Small intestine (tissue), 7 donors: ENCODE measurements at regions not wholly inside any gene's neighbourhood (a gene's known extent, or its start where the extent isn't known, plus 50 kb on each side); places are given as distances from the start of the nearest gene placed in this dataset.

ENCODE experiments used
- DNase-seq, 2 donors: peaks; one replicate each; pipeline versions ENCODE4 v3.0.0 to v3.0.0-alpha.2; 2013
- FAIRE-seq: peaks from 2 replicates; lab custom pipeline; 2012; peaks lifted over from hg19 to GRCh38; lab: Jason Lieb, UNC
- H3K27ac ChIP-seq, 3 donors: one replicate each; pipeline ENCODE4 v1.5.1; 2013; ENCODE audit warnings: low read length in 2 of 3, mild to moderate bottlenecking in 2 of 3, control low read depth in 1 of 3, inconsistent platforms in 1 of 3, low read depth in 1 of 3, moderate library complexity in 1 of 3
- H3K27me3 ChIP-seq, 3 donors: one replicate each; pipeline ENCODE4 v1.6.1; 2013; ENCODE audit warnings: low read length in 3 of 3, inconsistent platforms in 1 of 3; ENCODE audit not compliant: control insufficient read depth in 3 of 3, insufficient read depth in 3 of 3
- H3K36me3 ChIP-seq, 3 donors: one replicate each; pipeline ENCODE4 v1.6.1; 2013; ENCODE audit warnings: low read length in 3 of 3, inconsistent platforms in 1 of 3, low read depth in 1 of 3, mild to moderate bottlenecking in 1 of 3, moderate library complexity in 1 of 3; ENCODE audit not compliant: control insufficient read depth in 3 of 3, insufficient read depth in 2 of 3
- H3K4me1 ChIP-seq, 3 donors: one replicate each; pipeline ENCODE4 v1.6.1; 2013; ENCODE audit warnings: low read length in 2 of 3, inconsistent platforms in 1 of 3, low read depth in 1 of 3, mild to moderate bottlenecking in 1 of 3, moderate library complexity in 1 of 3; ENCODE audit not compliant: control insufficient read depth in 3 of 3, insufficient read depth in 2 of 3
- H3K4me3 ChIP-seq, 3 donors: one replicate each; pipeline ENCODE4 v1.5.1; 2013; ENCODE audit warnings: low read length in 3 of 3, control low read depth in 1 of 3, inconsistent platforms in 1 of 3, low read depth in 1 of 3, mild to moderate bottlenecking in 1 of 3, moderate library complexity in 1 of 3
- H3K9me3 ChIP-seq, 2 donors: one replicate each; pipeline ENCODE4 v1.6.1; 2013; ENCODE audit warnings: low read depth in 1 of 2, low read length in 1 of 2; ENCODE audit not compliant: control insufficient read depth in 2 of 2, insufficient read depth in 1 of 2
- WGBS, 3 donors: extraction: QIAGEN DNeasy Blood & Tissue Kit; methylation state at CpG; one replicate each; pipeline ENCODE4 v1.1.7; 2013; 5-methylcytosine and 5-hydroxymethylcytosine counted together
- donor health status: healthy with polysubstance abuse.
- donor health status: control.
- donor health status: control.
- donor health status: Bipolar disorder and iron deficiency.
- donor health status: healthy.

- FAIRE-seq, result no peak
- WGBS, 3 donors, result 74 to 80% (median 77%) methylated on average over 1 of the region's 1 CpG
- no peak for DNase-seq
- Histone ChIP-seq H3K36me3 (no peaks in the 10 kb centered on the region), H3K27me3 (no peaks in the 10 kb centered on the region), H3K27ac (no peak overlapping the region), H3K4me3 (no peak overlapping the region), H3K4me1 (no peaks in the 10 kb centered on the region), H3K9me3 (no peaks in the 10 kb centered on the region)
Measured at GRCh38 chr2:66382091-66382490, 52.8 kb upstream of the MEIS1 start.

GRCh38 chr2:66379473-66379872, 55.5 kb upstream of the MEIS1 start:
- no peak for DNase-seq
- no peak for FAIRE-seq

GRCh38 chr2:66377832-66378231, 57.1 kb upstream of the MEIS1 start:
- FAIRE-seq (no peak), DNase-seq (no peak)
- Histone ChIP-seq H3K4me1 (no peaks in the 10 kb centered on the region), H3K27me3 (no peaks in the 10 kb centered on the region), H3K9me3 (no peaks in the 10 kb centered on the region), H3K36me3 (no peaks in the 10 kb centered on the region), H3K27ac (no peak overlapping the region), H3K4me3 (no peak overlapping the region)
- WGBS, 3 donors, result 80 to 88% (median 83%) methylated on average over 6 of the region's 6 CpGs

More at GRCh38 chr2:66379473-66379872, 55.5 kb upstream of the MEIS1 start:
- no peaks in the 10 kb centered on the region for H3K9me3 ChIP-seq
- H3K4me3 ChIP-seq, result no peak overlapping the region
- no peaks in the 10 kb centered on the region for H3K36me3 ChIP-seq
- H3K27ac ChIP-seq, result no peak overlapping the region
- H3K27me3 ChIP-seq, result no peaks in the 10 kb centered on the region
- H3K4me1 ChIP-seq, result no peaks in the 10 kb centered on the region

- Histone ChIP-seq H3K4me3 (no peak overlapping the region), H3K9me3 (no peaks in the 10 kb centered on the region), H3K4me1 (no peaks in the 10 kb centered on the region), H3K27me3 (no peaks in the 10 kb centered on the region), H3K36me3 (no peaks in the 10 kb centered on the region), H3K27ac (no peak overlapping the region)
- DNase-seq (no peak), FAIRE-seq (no peak)
- 66 to 86% (median 67%) methylated on average over 2 of the region's 2 CpGs for WGBS, 3 donors
Measured at GRCh38 chr2:66370824-66371223, 64.1 kb upstream of the MEIS1 start.

- WGBS, 3 donors, result 71 to 89% (median 74%) methylated on average over 2 of the region's 2 CpGs
Measured at GRCh38 chr2:66366619-66367018, 68.3 kb upstream of the MEIS1 start.

GRCh38 chr2:66364495-66365333, 70.2 kb upstream of the MEIS1 start:
- FAIRE-seq (no peak), DNase-seq (peak in 1 of 2 donors; percentile 4)
- WGBS, 3 donors, result 50 to 61% (median 56%) methylated on average over 7 of the region's 7 CpGs
- H3K4me1 ChIP-seq, result no peaks in the 10 kb centered on the region
- H3K4me3 ChIP-seq, result no peak overlapping the region
- H3K36me3 ChIP-seq, result no peaks in the 10 kb centered on the region
- no peaks in the 10 kb centered on the region for H3K9me3 ChIP-seq
- H3K27ac ChIP-seq, result no peak overlapping the region
- no peaks in the 10 kb centered on the region for H3K27me3 ChIP-seq

More at GRCh38 chr2:66366619-66367018, 68.3 kb upstream of the MEIS1 start:
- Histone ChIP-seq H3K27ac (no peak overlapping the region), H3K4me3 (no peak overlapping the region), H3K9me3 (no peaks in the 10 kb centered on the region), H3K27me3 (no peaks in the 10 kb centered on the region), H3K4me1 (no peaks in the 10 kb centered on the region), H3K36me3 (no peaks in the 10 kb centered on the region)
- FAIRE-seq, result no peak
- no peak for DNase-seq

- no peaks in the 10 kb centered on the region for H3K4me1 ChIP-seq
- no peaks in the 10 kb centered on the region for H3K36me3 ChIP-seq
- no peaks in the 10 kb centered on the region for H3K27me3 ChIP-seq
- WGBS, 3 donors, result 70 to 75% (median 73%) methylated on average over 6 of the region's 6 CpGs
- no peak overlapping the region for H3K4me3 ChIP-seq
- no peak for DNase-seq
- no peak for FAIRE-seq
- no peaks in the 10 kb centered on the region for H3K9me3 ChIP-seq
- no peak overlapping the region for H3K27ac ChIP-seq
Measured at GRCh38 chr2:66362701-66363100, 72.2 kb upstream of the MEIS1 start.

- peak in 1 of 2 donors; percentile 46 for DNase-seq
- WGBS, 3 donors, result 17 to 34% (median 33%) methylated on average over 4 of the region's 4 CpGs
- no peaks in the 10 kb centered on the region for H3K36me3 ChIP-seq
- no peak for FAIRE-seq
- no peak overlapping the region for H3K4me3 ChIP-seq
- peaks cover 0 to 4% of the 10 kb centered on the region in 2 donors for H3K9me3 ChIP-seq
- H3K27ac ChIP-seq, result no peak overlapping the region
- H3K4me1 ChIP-seq, result peaks cover 0 to 4% (median 0%) of the 10 kb centered on the region in 3 donors
- no peaks in the 10 kb centered on the region for H3K27me3 ChIP-seq
Measured at GRCh38 chr2:66346231-66346664, 88.7 kb upstream of the MEIS1 start.
